KMS-11 (cell line): ENCODE measurements at regions not wholly inside any gene's neighbourhood (a gene's known extent, or its start where the extent isn't known, plus 50 kb on each side); places are given as distances from the start of the nearest gene placed in this dataset.

Experiments
- H2AFZ ChIP-seq: fragments of 200-600 bp; sonication (generic); 2 replicates; pipeline ENCODE4 v1.6.1; 2016; ENCODE audit warnings: antibody characterized with exemption, mixed run types, low read depth
- H3K27ac ChIP-seq: fragments of 200-600 bp; sonication (generic); 2 replicates; pipeline ENCODE4 v1.6.1; 2016; ENCODE audit warnings: mild to moderate bottlenecking, mixed run types
- H3K27me3 ChIP-seq: fragments of 200-600 bp; sonication (generic); 2 replicates; pipeline ENCODE4 v1.6.1; 2017; ENCODE audit warnings: mild to moderate bottlenecking, low read depth, mixed run types, moderate library complexity; ENCODE audit not compliant: insufficient read depth
- H3K36me3 ChIP-seq: fragments of 200-600 bp; sonication (generic); 2 replicates; pipeline ENCODE4 v1.6.1; 2017; ENCODE audit warnings: mild to moderate bottlenecking, mixed run types; ENCODE audit not compliant: insufficient read depth
- H3K4me1 ChIP-seq: fragments of 200-600 bp; sonication (generic); 2 replicates; pipeline ENCODE4 v1.6.1; 2016; ENCODE audit warnings: mild to moderate bottlenecking, low read depth, mixed run types; ENCODE audit not compliant: poor library complexity, severe bottlenecking
- H3K4me2 ChIP-seq: fragments of 200-600 bp; sonication (generic); 2 replicates; pipeline ENCODE4 v1.7.0; 2016; ENCODE audit warnings: mild to moderate bottlenecking, mixed run types
- H3K4me3 ChIP-seq: fragments of 200-600 bp; sonication (generic); IDR thresholded peaks from 2 replicates; pipeline ENCODE4 v1.6.1; 2017; ENCODE audit warnings: low read depth, low read length, mixed read lengths; ENCODE audit not compliant: insufficient read depth
- H3K79me2 ChIP-seq: fragments of 200-600 bp; sonication (generic); 2 replicates; pipeline ENCODE4 v1.6.1; 2016; ENCODE audit warnings: low read depth, mixed run types; ENCODE audit not compliant: insufficient read depth
- H3K9ac ChIP-seq: fragments of 200-600 bp; sonication (generic); 2 replicates; pipeline ENCODE4 v1.6.1; 2016; ENCODE audit warnings: mild to moderate bottlenecking, mixed run types
- H4K20me1 ChIP-seq: fragments of 200-600 bp; sonication (generic); 2 replicates; pipeline ENCODE4 v1.6.1; 2016; ENCODE audit warnings: mild to moderate bottlenecking, mixed run types; ENCODE audit not compliant: insufficient read depth
- CTCF ChIP-seq: fragments of 200-600 bp; sonication (generic); conservative IDR thresholded peaks from 2 replicates; pipeline ENCODE4 v1.6.1; 2017; ENCODE audit warnings: low read depth, mild to moderate bottlenecking, antibody characterized with exemption, low read length, moderate library complexity, mixed read lengths

DNA sequence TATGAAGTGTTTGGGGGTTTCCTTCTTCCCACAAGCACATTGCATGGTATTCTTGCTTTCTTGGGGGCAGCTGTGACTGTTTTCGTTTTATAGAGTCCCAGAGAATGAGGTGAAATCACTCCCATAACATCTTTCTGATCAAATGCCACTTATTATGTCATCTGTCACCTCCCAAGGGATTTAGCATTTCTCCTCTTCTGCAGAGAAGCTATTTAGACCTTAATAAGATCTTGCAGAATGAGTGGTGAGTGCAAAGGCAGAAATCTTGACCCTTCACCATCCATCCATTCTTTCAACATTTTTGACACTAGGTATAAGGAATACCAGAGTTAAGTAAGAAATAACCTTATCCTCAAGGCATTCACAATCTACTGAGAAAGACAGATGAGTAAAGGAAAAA, 318.6 kb upstream of the POU3F1 start:
- H3K4me3 ChIP-seq, result no peak overlapping the region
- H3K79me2 ChIP-seq, result no peaks in the 10 kb centered on the region
- H3K9ac ChIP-seq, result no peak overlapping the region
- H2AFZ ChIP-seq, result no peak overlapping the region
- H3K4me2 ChIP-seq, result no peak overlapping the region
- no peak overlapping the region for H3K27ac ChIP-seq
- no peak for TF ChIP-seq CTCF
- no peaks in the 10 kb centered on the region for H4K20me1 ChIP-seq
- H3K36me3 ChIP-seq, result no peaks in the 10 kb centered on the region
- H3K27me3 ChIP-seq, result no peaks in the 10 kb centered on the region
- H3K4me1 ChIP-seq, result no peaks in the 10 kb centered on the region

DNA sequence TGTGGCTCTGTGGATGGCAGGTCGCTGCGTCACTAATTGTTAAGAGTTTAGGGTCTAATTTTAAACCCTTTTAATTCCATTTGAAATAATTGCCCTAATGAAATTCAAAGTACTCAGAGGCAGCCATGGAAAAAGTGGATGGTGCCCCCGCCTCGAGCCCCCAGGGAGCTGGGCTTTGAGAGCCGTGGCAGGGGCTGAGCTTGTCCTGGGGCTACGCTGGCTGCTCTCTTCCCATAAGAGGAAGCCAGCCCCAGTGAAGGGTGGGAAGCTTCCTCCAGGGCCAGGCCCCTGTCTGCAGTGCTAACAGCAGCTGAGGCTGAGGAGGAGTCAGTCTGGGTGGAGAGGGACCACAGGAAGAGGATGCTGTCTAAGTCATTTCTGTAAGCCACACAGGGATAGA, 315.0 kb upstream of the POU3F1 start:
- Histone ChIP-seq H2AFZ (no peak overlapping the region), H3K79me2 (no peaks in the 10 kb centered on the region), H3K4me2 (no peak overlapping the region), H3K27ac (no peak overlapping the region), H4K20me1 (no peaks in the 10 kb centered on the region), H3K36me3 (no peaks in the 10 kb centered on the region), H3K9ac (no peak overlapping the region), H3K4me3 (no peak overlapping the region), H3K4me1 (no peaks in the 10 kb centered on the region), H3K27me3 (no peaks in the 10 kb centered on the region)
- TF ChIP-seq CTCF, result no peak

DNA sequence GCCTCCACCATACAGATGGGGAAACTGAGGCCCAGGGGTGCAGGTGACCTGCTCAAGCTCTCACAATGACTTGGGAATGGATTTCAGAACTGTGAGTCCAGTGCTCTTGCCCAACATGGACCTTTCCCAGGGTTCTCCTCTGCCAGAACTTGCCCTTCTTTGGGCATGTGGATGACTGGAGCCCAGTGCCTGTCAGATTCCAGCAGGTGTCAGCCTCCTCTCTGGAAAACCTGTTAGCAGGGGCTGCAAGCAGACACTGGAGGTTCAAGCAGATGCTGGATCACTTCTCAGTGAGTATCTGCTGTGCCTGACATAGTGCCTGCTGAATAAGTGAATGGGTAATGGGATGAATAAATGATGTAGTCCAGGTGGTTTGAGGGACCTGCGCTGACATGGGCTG, 314.2 kb upstream of the POU3F1 start:
- Histone ChIP-seq H3K4me1 (no peaks in the 10 kb centered on the region), H3K27me3 (no peaks in the 10 kb centered on the region), H3K4me3 (no peak overlapping the region), H3K79me2 (no peaks in the 10 kb centered on the region), H2AFZ (no peak overlapping the region), H3K36me3 (no peaks in the 10 kb centered on the region), H3K9ac (no peak overlapping the region), H4K20me1 (no peaks in the 10 kb centered on the region), H3K27ac (no peak overlapping the region), H3K4me2 (no peak overlapping the region)
- no peak for TF ChIP-seq CTCF

DNA sequence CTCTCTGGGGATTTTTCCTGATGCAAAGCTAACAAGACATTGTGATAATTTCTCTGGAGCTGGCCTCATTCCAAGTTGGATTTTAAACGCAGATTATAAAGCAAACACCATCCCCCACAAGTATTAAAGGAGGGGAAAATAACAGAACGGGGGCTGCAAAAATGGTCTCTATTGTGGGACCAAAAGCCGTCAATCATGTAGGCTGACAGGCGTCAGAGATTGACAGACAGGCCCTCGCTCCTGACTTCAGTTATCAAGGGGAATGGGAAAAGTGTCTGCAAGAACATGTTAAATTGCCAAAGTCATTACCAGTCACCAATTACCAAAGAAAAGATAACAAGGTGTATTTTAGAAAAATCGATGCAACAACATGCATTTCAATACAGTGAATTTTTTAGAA, 307.4 kb upstream of the POU3F1 start:
- TF ChIP-seq CTCF, result no peak
- no peaks in the 10 kb centered on the region for H3K79me2 ChIP-seq
- H3K4me3 ChIP-seq, result no peak overlapping the region
- H2AFZ ChIP-seq, result no peak overlapping the region
- no peaks in the 10 kb centered on the region for H3K4me1 ChIP-seq
- no peak overlapping the region for H3K4me2 ChIP-seq
- H4K20me1 ChIP-seq, result no peaks in the 10 kb centered on the region
- no peak overlapping the region for H3K27ac ChIP-seq
- H3K27me3 ChIP-seq, result no peaks in the 10 kb centered on the region
- H3K9ac ChIP-seq, result no peak overlapping the region
- H3K36me3 ChIP-seq, result no peaks in the 10 kb centered on the region

DNA sequence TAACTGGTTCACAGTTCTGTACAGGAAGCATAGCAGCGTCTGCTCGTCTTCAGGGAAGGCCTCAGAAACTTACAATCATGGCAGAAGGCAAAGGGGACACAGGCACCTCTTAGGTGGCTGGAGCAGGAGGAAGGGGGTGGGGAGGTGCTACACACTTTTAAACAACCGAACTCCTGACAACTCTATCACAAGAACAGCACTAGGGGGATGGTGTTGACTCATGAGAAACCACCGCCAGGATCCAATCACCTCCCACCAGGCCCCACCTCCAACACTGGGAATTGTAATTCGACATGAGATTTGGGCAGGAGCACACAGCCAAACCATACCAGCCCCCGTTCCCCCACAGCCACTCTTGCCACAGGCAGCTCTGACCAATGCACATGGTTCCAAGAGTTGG, 306.3 kb upstream of the POU3F1 start:
- no peaks in the 10 kb centered on the region for H3K36me3 ChIP-seq
- H3K4me3 ChIP-seq, result no peak overlapping the region
- no peaks in the 10 kb centered on the region for H3K4me1 ChIP-seq
- no peak overlapping the region for H3K9ac ChIP-seq
- no peak for TF ChIP-seq CTCF
- H3K27ac ChIP-seq, result no peak overlapping the region
- H3K27me3 ChIP-seq, result no peaks in the 10 kb centered on the region
- H3K79me2 ChIP-seq, result no peaks in the 10 kb centered on the region
- H3K4me2 ChIP-seq, result no peak overlapping the region
- H4K20me1 ChIP-seq, result no peaks in the 10 kb centered on the region
- H2AFZ ChIP-seq, result no peak overlapping the region
